IMR-90 (cell line): ENCODE measurements at regions not wholly inside any gene's neighbourhood (a gene's known extent, or its start where the extent isn't known, plus 50 kb on each side); places are given as distances from the start of the nearest gene placed in this dataset.

ENCODE experiments used
- ATAC-seq: fragments of 200-7000 bp; cut with Tn5 transposase; 2 replicates; pipeline ENCODE4 v1.9.1; 2020; ENCODE audit warnings: low read depth, mild to moderate bottlenecking, moderate library complexity
- BruUV-seq: library from RNA; stranded (reverse); fragments of 400-500 nt; replicated peaks from 2 replicates; lab custom pipeline; 2021; lab: Mats Ljungman, UMichigan
- CTCF ChIA-PET: fragments of 300-600 bp; formaldehyde crosslinking; extraction: SDS; loops from one replicate; lab custom pipeline; 2021; ENCODE audit warnings: antibody characterized with exemption; lab: Yijun Ruan, JAX
- POLR2A ChIA-PET: fragments of 300-600 bp; sonication (Branson Sonifier 250); formaldehyde crosslinking; loops from one replicate; lab custom pipeline; 2022; ENCODE audit warnings: antibody characterized with exemption; ENCODE audit not compliant: unreplicated experiment; lab: Charles Lee
- DNase-seq: peaks from one replicate; pipeline ENCODE4 v3.0.0; 2013
- H2AFZ ChIP-seq: replicated peaks from 2 replicates; pipeline ENCODE3; 2013; ENCODE audit warnings: low read length, mild to moderate bottlenecking; ENCODE audit not compliant: poor library complexity
- H2AK5ac ChIP-seq: 2 replicates; pipeline ENCODE4 v1.6.1; 2013; ENCODE audit warnings: low read depth, low read length, inconsistent platforms
- H2AK9ac ChIP-seq: replicated peaks from 2 replicates; pipeline ENCODE3; 2013; ENCODE audit warnings: mild to moderate bottlenecking, low read depth, low read length, moderate library complexity; ENCODE audit not compliant: poor library complexity
- H2BK120ac ChIP-seq: 2 replicates; pipeline ENCODE4 v1.6.1; 2013; ENCODE audit warnings: low read depth, low read length, inconsistent platforms
- H2BK15ac ChIP-seq: 3 replicates; pipeline ENCODE4 v1.6.1; 2013; ENCODE audit warnings: low read depth, low read length, inconsistent platforms
- H2BK20ac ChIP-seq: 2 replicates; pipeline ENCODE4 v1.6.1; 2013; ENCODE audit warnings: low read depth, mild to moderate bottlenecking, inconsistent platforms, low read length, moderate library complexity
- H2BK5ac ChIP-seq: 2 replicates; pipeline ENCODE4 v1.6.1; 2013; ENCODE audit warnings: mild to moderate bottlenecking, low read depth, low read length, inconsistent platforms; ENCODE audit not compliant: poor library complexity, severe bottlenecking
- H3K14ac ChIP-seq: replicated peaks from 2 replicates; pipeline ENCODE4 v1.6.1; 2013; ENCODE audit warnings: low read depth, low read length, inconsistent platforms
- H3K18ac ChIP-seq: 2 replicates; pipeline ENCODE4 v1.6.1; 2013; ENCODE audit warnings: low read depth, low read length, control low read depth
- H3K23ac ChIP-seq: 2 replicates; pipeline ENCODE4 v1.6.1; 2013; ENCODE audit warnings: low read depth, low read length, inconsistent platforms
- H3K27ac ChIP-seq: 2 replicates; pipeline ENCODE4 v1.5.1; 2013; ENCODE audit warnings: mild to moderate bottlenecking, control low read depth, low read length; ENCODE audit not compliant: insufficient read depth
- H3K27me3 ChIP-seq: 2 replicates; pipeline ENCODE4 v1.6.1; 2013; ENCODE audit warnings: low read length; ENCODE audit not compliant: control insufficient read depth, insufficient read depth
- H3K36me3 ChIP-seq: 2 replicates; pipeline ENCODE4 v1.6.1; 2013; ENCODE audit warnings: low read length, mixed read lengths; ENCODE audit not compliant: control insufficient read depth, insufficient read depth
- H3K4ac ChIP-seq: 2 replicates; pipeline ENCODE4 v1.6.1; 2013; ENCODE audit warnings: low read depth, low read length, inconsistent platforms
- H3K4me1 ChIP-seq: 2 replicates; pipeline ENCODE4 v1.6.1; 2013; ENCODE audit warnings: low read length, mixed read lengths; ENCODE audit not compliant: control insufficient read depth, insufficient read depth
- H3K4me2 ChIP-seq: 2 replicates; pipeline ENCODE4 v1.6.1; 2013; ENCODE audit warnings: low read depth, mild to moderate bottlenecking, control low read depth, low read length, moderate library complexity
- H3K4me3 ChIP-seq: 2 replicates; pipeline ENCODE4 v1.5.1; 2013; ENCODE audit warnings: low read depth, mild to moderate bottlenecking, control low read depth, low read length, moderate library complexity; ENCODE audit not compliant: insufficient read depth
- H3K56ac ChIP-seq: 2 replicates; pipeline ENCODE4 v1.6.1; 2013; ENCODE audit warnings: low read length, inconsistent platforms; ENCODE audit not compliant: insufficient read depth; ENCODE audit errors: extremely low read depth
- H3K79me1 ChIP-seq, 2 experiments: 2 replicates each; pipeline ENCODE4 v1.6.1; 2013; ENCODE audit warnings: low read length in 2 of 2, inconsistent platforms in 1 of 2, low read depth in 1 of 2
- H3K9ac ChIP-seq: 2 replicates; pipeline ENCODE4 v1.6.1; 2013; ENCODE audit warnings: low read depth, low read length, control low read depth
- H3K9me1 ChIP-seq: 2 replicates; pipeline ENCODE4 v1.6.1; 2013; ENCODE audit warnings: low read length, inconsistent platforms; ENCODE audit not compliant: insufficient read depth
- H3K9me3 ChIP-seq: 2 replicates; pipeline ENCODE4 v1.6.1; 2013; ENCODE audit warnings: low read length; ENCODE audit not compliant: control insufficient read depth, insufficient read depth
- H4K20me1 ChIP-seq: 2 replicates; pipeline ENCODE4 v1.6.1; 2013; ENCODE audit warnings: low read length, inconsistent platforms; ENCODE audit not compliant: insufficient read depth
- H4K5ac ChIP-seq: 2 replicates; pipeline ENCODE4 v1.6.1; 2013; ENCODE audit warnings: mild to moderate bottlenecking, low read depth, low read length, control low read depth
- H4K8ac ChIP-seq, 2 experiments: 2 replicates each; pipeline ENCODE4 v1.6.1; 2013; ENCODE audit warnings: low read depth in 2 of 2, low read length in 2 of 2, control low read depth in 1 of 2, inconsistent platforms in 1 of 2
- H4K91ac ChIP-seq: 2 replicates; pipeline ENCODE4 v1.6.1; 2013; ENCODE audit warnings: low read depth, low read length, inconsistent platforms; ENCODE audit not compliant: insufficient read depth
- CHD1 ChIP-seq: IDR thresholded peaks from 2 replicates; pipeline ENCODE4 v1.6.1; 2012; ENCODE audit warnings: low read depth, low read length, improper control_type of control experiment
- ELK1 ChIP-seq: fragments of 150-350 bp; IDR thresholded peaks from 2 replicates; pipeline ENCODE4 v1.6.1; 2016; ENCODE audit warnings: low read depth, mild to moderate bottlenecking, low read length, moderate library complexity, borderline replicate concordance
- FOS ChIP-seq: fragments of 150-350 bp; IDR thresholded peaks from 2 replicates; pipeline ENCODE4 v1.6.1; 2016; ENCODE audit warnings: low read depth, low read length
- MAFK ChIP-seq: IDR thresholded peaks from 2 replicates; pipeline ENCODE4 v1.6.1; 2012; ENCODE audit warnings: low read depth, low read length, improper control_type of control experiment
- MAZ ChIP-seq: IDR thresholded peaks from 2 replicates; pipeline ENCODE4 v1.6.1; 2012; ENCODE audit warnings: low read depth, mild to moderate bottlenecking, low read length, improper control_type of control experiment, moderate library complexity, borderline replicate concordance
- RAD21 ChIP-seq: IDR thresholded peaks from 2 replicates; pipeline ENCODE4 v1.6.1; 2012; ENCODE audit warnings: low read length, improper control_type of control experiment
- RCOR1 ChIP-seq: IDR thresholded peaks from 2 replicates; pipeline ENCODE4 v1.6.1; 2012; ENCODE audit warnings: mild to moderate bottlenecking, low read length, improper control_type of control experiment; ENCODE audit not compliant: insufficient replicate concordance
- RFX5 ChIP-seq: IDR thresholded peaks from 2 replicates; pipeline ENCODE4 v1.8.0; 2012; ENCODE audit warnings: low read depth, mild to moderate bottlenecking, low read length, moderate library complexity
- SMC3 ChIP-seq: fragments of 150-350 bp; IDR thresholded peaks from 2 replicates; pipeline ENCODE4 v1.6.1; 2016; ENCODE audit warnings: low read depth, mild to moderate bottlenecking, antibody characterized with exemption, low read length, moderate library complexity
- USF2 ChIP-seq: fragments of 150-350 bp; IDR thresholded peaks from 2 replicates; pipeline ENCODE4 v1.6.1; 2017; ENCODE audit warnings: mild to moderate bottlenecking, antibody characterized with exemption, low read length, low read depth
- WGBS, 2 experiments: methylation state at CpG; one replicate each; pipeline versions ENCODE4 v1.1.5 to v1.1.7; 2013; ENCODE audit warnings: missing lambda C conversion rate in 2 of 2; ENCODE audit not compliant: insufficient read length in 1 of 2; ENCODE audit errors: extremely low coverage in 2 of 2; 5-methylcytosine and 5-hydroxymethylcytosine counted together
- dilution Hi-C: fragments of 300-500 bp; cut with HindIII; formaldehyde crosslinking; loops from one replicate; pipeline ENCODE4 v1.14.3; 2018; ENCODE audit warnings: low sequenced_read_pairs; ENCODE audit not compliant: unreplicated experiment
- in situ Hi-C: fragments of 300-500 bp; cut with MboI; formaldehyde crosslinking; loops from 3 replicates; pipeline ENCODE4 v1.14.3; 2019; ENCODE audit warnings: low sequenced_read_pairs, inconsistent platforms, mixed read lengths
- intact Hi-C: fragments of 100-400 bp; cut with micrococcal nuclease; formaldehyde crosslinking; loops from 2 replicates; pipeline ENCODE4 v1.10.0; 2022

- DNase-seq: no peak
- CTCF ChIA-PET: no interaction called here
These were observed 318.9 kb downstream of the IPMK start for GRCh38 chr10:57948796-57949195.

More at GRCh38 chr10:57948796-57949195, 318.9 kb downstream of the IPMK start:
- H3K27me3 ChIP-seq: no peaks in the 10 kb centered on the region
- H3K9me3 ChIP-seq: no peaks in the 10 kb centered on the region
- H3K79me1 ChIP-seq: no peaks in the 10 kb centered on the region
- no peak overlapping the region for H2AFZ ChIP-seq
- dilution Hi-C loops: no loop called here
- no peak overlapping the region for H4K5ac ChIP-seq
- H3K4me2 ChIP-seq: no peak overlapping the region
- H3K14ac ChIP-seq: no peak overlapping the region
- no peak overlapping the region for H2AK5ac ChIP-seq
- no peak overlapping the region for H3K56ac ChIP-seq
- no peak overlapping the region for H3K23ac ChIP-seq
- no CpG with 5 or more reads among the region's 2 CpGs for WGBS, 2 experiments
- no peak overlapping the region for H2BK15ac ChIP-seq
- no peak for ATAC-seq
- H4K91ac ChIP-seq: no peak overlapping the region
- no TSS peak for BruUV-seq
- H3K18ac ChIP-seq: no peak overlapping the region
- H2BK5ac ChIP-seq: no peak overlapping the region
- no peak overlapping the region for H4K8ac ChIP-seq
- no peak overlapping the region for H3K4me3 ChIP-seq
- POLR2A ChIA-PET: no interaction called here
- H3K36me3 ChIP-seq: no peaks in the 10 kb centered on the region
- no peaks in the 10 kb centered on the region for H3K9me1 ChIP-seq
- H4K20me1 ChIP-seq: no peaks in the 10 kb centered on the region
- no peak overlapping the region for H3K4ac ChIP-seq
- H3K27ac ChIP-seq: no peak overlapping the region
- intact Hi-C loops: no loop called here
- H2AK9ac ChIP-seq: no peak overlapping the region
- no peak overlapping the region for H3K9ac ChIP-seq
- no peak overlapping the region for H2BK20ac ChIP-seq
- H3K4me1 ChIP-seq: no peaks in the 10 kb centered on the region
- TF ChIP-seq CHD1 (no peak), ELK1 (no peak), SMC3 (no peak), RFX5 (no peak), FOS (no peak), USF2 (no peak), MAZ (no peak), RAD21 (no peak), RCOR1 (no peak), MAFK (no peak)
- no peak overlapping the region for H2BK120ac ChIP-seq
- in situ Hi-C loops: no loop called here
